ENCODE measurements at regions not wholly inside any gene's neighbourhood (a gene's known extent, or its start where the extent isn't known, plus 50 kb on each side); places are given as distances from the start of the nearest gene placed in this dataset.

- ATAC-seq: no peak
- no peaks in the 10 kb centered on the region for H3K36me3 ChIP-seq
- H3K4me3 ChIP-seq: no peak overlapping the region
- TF ChIP-seq POLR2A (IDR thresholded peaks at IDR 0.05) (no peak), CTCF (IDR thresholded peaks at IDR 0.05) (no peak)
- WGBS (ENCODE audit: insufficient coverage, low coverage, low lambda C conversion rate, missing lambda C conversion rate): 38% methylated on average over 3 of the region's 3 CpGs
- H3K9me3 ChIP-seq: no peaks in the 10 kb centered on the region
- intact Hi-C loops (cut with DNase I): no loop called here
- no peak overlapping the region for H3K27ac ChIP-seq
- no peaks in the 10 kb centered on the region for H3K27me3 ChIP-seq
- DNase-seq: no peak
- H3K4me1 ChIP-seq: no peaks in the 10 kb centered on the region
These were observed 104.9 kb downstream of the RPRM start for GRCh38 chr2:153373510-153374279.

- H3K27ac ChIP-seq: no peak overlapping the region
- intact Hi-C loops (cut with DNase I): no loop called here
- no peaks in the 10 kb centered on the region for H3K27me3 ChIP-seq
- WGBS (ENCODE audit: insufficient coverage, low coverage, low lambda C conversion rate, missing lambda C conversion rate): no CpG with 5 or more reads among the region's 3 CpGs
- peaks cover 0 to 4% (median 0%) of the 10 kb centered on the region in 4 donors for H3K9me3 ChIP-seq
- ATAC-seq (no peak), DNase-seq (no peak)
- no peaks in the 10 kb centered on the region for H3K36me3 ChIP-seq
- H3K4me1 ChIP-seq: no peaks in the 10 kb centered on the region
- H3K4me3 ChIP-seq: no peak overlapping the region
- TF ChIP-seq CTCF (IDR thresholded peaks at IDR 0.05) (no peak), POLR2A (IDR thresholded peaks at IDR 0.05) (no peak)
These were observed 118.3 kb downstream of the RPRM start for GRCh38 chr2:153360239-153360638.

GRCh38 chr2:153354377-153354776 lies 124.2 kb downstream of the RPRM start:
- no peaks in the 10 kb centered on the region for H3K27me3 ChIP-seq
- intact Hi-C loops (cut with DNase I): no loop called here
- WGBS (ENCODE audit: insufficient coverage, low coverage, low lambda C conversion rate, missing lambda C conversion rate): 10% methylated on average over 1 of the region's 1 CpG
- peaks cover 0 to 4% (median 0%) of the 10 kb centered on the region in 4 donors for H3K9me3 ChIP-seq
- H3K36me3 ChIP-seq: no peaks in the 10 kb centered on the region
- H3K4me1 ChIP-seq: no peaks in the 10 kb centered on the region
- no peak overlapping the region for H3K27ac ChIP-seq
- no peak for TF ChIP-seq POLR2A (IDR thresholded peaks at IDR 0.05)
- TF ChIP-seq CTCF (IDR thresholded peaks at IDR 0.05): no peak
- DNase-seq: no peak
- no peak overlapping the region for H3K4me3 ChIP-seq
- ATAC-seq: no peak

GRCh38 chr2:153349603-153350002 lies 129.0 kb downstream of the RPRM start:
- Histone ChIP-seq H3K4me1 (no peaks in the 10 kb centered on the region), H3K4me3 (no peak overlapping the region), H3K27ac (no peak overlapping the region), H3K36me3 (no peaks in the 10 kb centered on the region), H3K9me3 (no peaks in the 10 kb centered on the region), H3K27me3 (no peaks in the 10 kb centered on the region)
- TF ChIP-seq CTCF (IDR thresholded peaks at IDR 0.05) (no peak), POLR2A (IDR thresholded peaks at IDR 0.05) (no peak)
- no peak for ATAC-seq
- no peak for DNase-seq
- intact Hi-C loops (cut with DNase I): no loop called here
- WGBS (ENCODE audit: insufficient coverage, low coverage, low lambda C conversion rate, missing lambda C conversion rate): 61% methylated on average over 4 of the region's 4 CpGs
